ENCODE measurements at regions not wholly inside any gene's neighbourhood (a gene's known extent, or its start where the extent isn't known, plus 50 kb on each side); places are given as distances from the start of the nearest gene placed in this dataset.

DNA sequence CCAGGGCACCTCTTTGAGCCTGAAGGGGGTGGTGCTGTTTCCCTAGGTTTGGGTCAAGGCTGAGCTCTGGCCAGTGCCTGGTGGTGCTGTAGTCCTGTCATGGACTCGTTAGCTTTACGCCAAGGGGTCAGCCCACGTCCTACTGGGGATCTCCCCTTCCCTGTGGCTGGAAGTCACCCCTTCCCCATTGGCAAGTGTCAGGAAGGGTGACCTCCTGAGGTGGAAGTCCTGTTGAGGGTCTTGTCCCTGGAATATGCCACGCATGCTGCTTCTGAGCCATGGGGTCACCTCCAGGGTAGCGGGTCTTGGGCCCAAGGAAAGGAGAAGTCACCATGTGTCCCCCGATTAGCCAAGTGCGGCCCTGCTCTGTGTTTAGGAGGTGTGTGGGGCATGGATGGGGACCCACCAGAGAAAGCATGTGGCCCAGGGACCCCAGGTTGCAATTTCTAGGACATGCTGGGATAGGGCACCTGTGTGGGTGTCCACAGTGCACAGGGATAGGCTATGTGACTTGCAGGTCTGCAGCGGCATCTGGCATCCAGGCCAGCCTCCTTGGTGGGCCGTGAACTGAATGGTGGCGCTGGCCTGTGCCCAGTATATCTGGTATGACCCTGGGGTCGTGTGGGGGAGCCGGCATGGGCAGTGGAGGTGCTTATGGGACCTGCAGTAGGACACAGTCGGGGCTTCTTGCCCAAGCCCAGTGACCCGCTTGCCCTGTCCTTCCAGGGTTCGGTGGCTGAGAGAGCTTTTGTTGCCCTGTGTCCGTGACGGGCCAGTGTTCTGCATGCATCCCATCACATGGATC is 226.7 kb downstream of the SNRPN start (continued):
- TF ChIP-seq, protein P1, sequence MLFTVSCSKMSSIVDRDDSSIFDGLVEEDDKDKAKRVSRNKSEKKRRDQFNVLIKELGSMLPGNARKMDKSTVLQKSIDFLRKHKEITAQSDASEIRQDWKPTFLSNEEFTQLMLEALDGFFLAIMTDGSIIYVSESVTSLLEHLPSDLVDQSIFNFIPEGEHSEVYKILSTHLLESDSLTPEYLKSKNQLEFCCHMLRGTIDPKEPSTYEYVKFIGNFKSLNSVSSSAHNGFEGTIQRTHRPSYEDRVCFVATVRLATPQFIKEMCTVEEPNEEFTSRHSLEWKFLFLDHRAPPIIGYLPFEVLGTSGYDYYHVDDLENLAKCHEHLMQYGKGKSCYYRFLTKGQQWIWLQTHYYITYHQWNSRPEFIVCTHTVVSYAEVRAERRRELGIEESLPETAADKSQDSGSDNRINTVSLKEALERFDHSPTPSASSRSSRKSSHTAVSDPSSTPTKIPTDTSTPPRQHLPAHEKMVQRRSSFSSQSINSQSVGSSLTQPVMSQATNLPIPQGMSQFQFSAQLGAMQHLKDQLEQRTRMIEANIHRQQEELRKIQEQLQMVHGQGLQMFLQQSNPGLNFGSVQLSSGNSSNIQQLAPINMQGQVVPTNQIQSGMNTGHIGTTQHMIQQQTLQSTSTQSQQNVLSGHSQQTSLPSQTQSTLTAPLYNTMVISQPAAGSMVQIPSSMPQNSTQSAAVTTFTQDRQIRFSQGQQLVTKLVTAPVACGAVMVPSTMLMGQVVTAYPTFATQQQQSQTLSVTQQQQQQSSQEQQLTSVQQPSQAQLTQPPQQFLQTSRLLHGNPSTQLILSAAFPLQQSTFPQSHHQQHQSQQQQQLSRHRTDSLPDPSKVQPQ (CRISPR knock-in tag; IDR thresholded peaks at IDR 0.05; ENCODE audit: borderline replicate concordance), result no peak
- no peak for TF ChIP-seq ATF6 (CRISPR knock-in tag; IDR thresholded peaks at IDR 0.05)
- no peak for TF ChIP-seq FOXK2 (conservative IDR thresholded peaks at IDR 0.05 in 1 of 2, IDR thresholded peaks at IDR 0.05 in 1 of 2; ENCODE audit: low read depth in 2 of 2)
- no peak for TF ChIP-seq NFIC (IDR thresholded peaks at IDR 0.05)

DNA sequence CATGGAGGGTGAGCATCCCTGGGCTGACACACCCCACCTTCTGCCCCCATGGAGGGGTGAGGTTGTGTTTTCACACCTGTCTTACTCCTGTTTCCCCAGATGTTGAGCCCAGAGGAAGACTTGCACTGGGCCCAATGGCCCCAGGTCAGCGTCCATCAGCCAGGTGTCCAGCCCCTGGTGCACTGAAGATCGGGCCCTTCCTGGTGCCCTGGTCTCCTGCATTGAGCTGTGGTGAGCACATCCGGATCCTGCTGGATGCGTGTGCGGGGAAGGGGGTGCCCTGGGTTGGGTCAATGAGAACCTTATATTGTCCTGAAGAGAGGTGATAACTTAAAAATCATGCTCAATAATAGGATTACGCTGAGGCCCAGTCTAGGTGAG is 227.3 kb downstream of the SNRPN start:
- no peaks in the 10 kb centered on the region for H3K9me3 ChIP-seq (replicated peaks; ENCODE audit: control insufficient read depth, insufficient read depth, low read depth, low read length)
- ChIA-PET CTCF (ENCODE audit: low intra/inter-chr PET ratio) (no interaction called here), POLR2A (no interaction called here)
- H3K36me3 ChIP-seq (ENCODE audit: control insufficient read depth, insufficient read depth, low read length), result no peaks in the 10 kb centered on the region
- ATAC-seq (no peak), DNase-seq (ENCODE audit: extremely low read depth in 1 of 4, low spot score in 3 of 4) (no peak), FAIRE-seq (no peak)
- H3K4me3 ChIP-seq, result no peak overlapping the region
- WGBS (ENCODE audit: insufficient coverage, low coverage, missing lambda C conversion rate), result 2% methylated on average over 6 of the region's 6 CpGs
- intact Hi-C loops (cut with micrococcal nuclease), result no loop called here
- no peaks in the 10 kb centered on the region for H3K9me1 ChIP-seq (ENCODE audit: control insufficient read depth, insufficient read depth, low read length)
- no peak overlapping the region for H2AFZ ChIP-seq (ENCODE audit: low read depth, low read length)
- no peak overlapping the region for H3K9ac ChIP-seq (ENCODE audit: insufficient read depth in 1 of 2, low read depth in 2 of 2, low read length in 2 of 2)
- no peaks in the 10 kb centered on the region for H3K4me1 ChIP-seq (replicated peaks in 1 of 2; ENCODE audit: control insufficient read depth in 2 of 2, insufficient read depth in 2 of 2, low read length in 2 of 2)
- in situ Hi-C loops (cut with MboI), result no loop called here
- BruUV-seq (replicated peaks), result no TSS peak
- TF ChIP-seq ZNF584 (CRISPR knock-in tag; IDR thresholded peaks at IDR 0.05; ENCODE audit: low read depth), result no peak
- TF ChIP-seq PTBP1 (IDR thresholded peaks at IDR 0.05; ENCODE audit: low read depth, low read length), result no peak
- TF ChIP-seq ZNF785 (CRISPR knock-in tag; IDR thresholded peaks at IDR 0.05), result no peak
- TF ChIP-seq ZNF57 (CRISPR knock-in tag; IDR thresholded peaks at IDR 0.05), result no peak
- TF ChIP-seq HOXB6 (CRISPR knock-in tag; IDR thresholded peaks at IDR 0.05; ENCODE audit: borderline replicate concordance), result no peak
- no peak for TF ChIP-seq DDX20 (tag; IDR thresholded peaks at IDR 0.05; ENCODE audit: low read depth)
- no peak for TF ChIP-seq ZNF445 (CRISPR knock-in tag; IDR thresholded peaks at IDR 0.05; ENCODE audit: low read depth)
- TF ChIP-seq, protein P2, sequence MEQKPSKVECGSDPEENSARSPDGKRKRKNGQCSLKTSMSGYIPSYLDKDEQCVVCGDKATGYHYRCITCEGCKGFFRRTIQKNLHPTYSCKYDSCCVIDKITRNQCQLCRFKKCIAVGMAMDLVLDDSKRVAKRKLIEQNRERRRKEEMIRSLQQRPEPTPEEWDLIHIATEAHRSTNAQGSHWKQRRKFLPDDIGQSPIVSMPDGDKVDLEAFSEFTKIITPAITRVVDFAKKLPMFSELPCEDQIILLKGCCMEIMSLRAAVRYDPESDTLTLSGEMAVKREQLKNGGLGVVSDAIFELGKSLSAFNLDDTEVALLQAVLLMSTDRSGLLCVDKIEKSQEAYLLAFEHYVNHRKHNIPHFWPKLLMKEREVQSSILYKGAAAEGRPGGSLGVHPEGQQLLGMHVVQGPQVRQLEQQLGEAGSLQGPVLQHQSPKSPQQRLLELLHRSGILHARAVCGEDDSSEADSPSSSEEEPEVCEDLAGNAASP (IDR thresholded peaks at IDR 0.05), result no peak
- no peak for TF ChIP-seq POLR2AphosphoS2 (IDR thresholded peaks at IDR 0.05; ENCODE audit: low read length)
- H3K79me2 ChIP-seq (ENCODE audit: control insufficient read depth, insufficient read depth, low read length), result no peaks in the 10 kb centered on the region
- H3K27me3 ChIP-seq (ENCODE audit: control insufficient read depth in 2 of 2, insufficient read depth in 2 of 2, low read length in 2 of 2), result no peaks in the 10 kb centered on the region
- H3K27ac ChIP-seq (ENCODE audit: extremely low read depth, low read depth, low read length), result no peak overlapping the region
- H3K4me2 ChIP-seq (ENCODE audit: insufficient read depth, low read length), result no peak overlapping the region
- H4K20me1 ChIP-seq (replicated peaks; ENCODE audit: control insufficient read depth, insufficient read depth, low read length), result no peaks in the 10 kb centered on the region
